Uterus (tissue), 2 donors: ENCODE measurements at regions not wholly inside any gene's neighbourhood (a gene's known extent, or its start where the extent isn't known, plus 50 kb on each side); places are given as distances from the start of the nearest gene placed in this dataset.

ENCODE experiments used
- CTCF ChIP-seq, 4 experiments: fragments of 200-600 bp in 2 of 4; fragments of 450-650 bp in 2 of 4; sonication (generic) in 2 of 4; IDR thresholded peaks; one replicate each; pipeline ENCODE4 v1.5.1; 2016 to 2019; ENCODE audit warnings: antibody characterized with exemption in 4 of 4, mild to moderate bottlenecking in 2 of 4, moderate library complexity in 1 of 4
- POLR2A ChIP-seq, 2 donors: fragments of 450-650 bp; IDR thresholded peaks; one replicate each; pipeline ENCODE4 v1.6.1; 2016; ENCODE audit warnings: antibody characterized with exemption in 2 of 2, mild to moderate bottlenecking in 1 of 2, moderate library complexity in 1 of 2

- no peak for TF ChIP-seq CTCF (IDR thresholded peaks at IDR 0.05)
- no peak for TF ChIP-seq POLR2A (IDR thresholded peaks at IDR 0.05)
These were observed 391.7 kb upstream of the NWD2 start for GRCh38 chr4:36852856-36853255.
